ENCODE measurements at regions not wholly inside any gene's neighbourhood (a gene's known extent, or its start where the extent isn't known, plus 50 kb on each side); places are given as distances from the start of the nearest gene placed in this dataset.
"Not testable (repeated sequence)": the region's sequence is repeated elsewhere in the genome, so short reads cannot be mapped to it uniquely, and the experiment has no call there.

GRCh38 chr9:15372455-15372854 is 50.2 kb upstream of the SNAPC3 start:
- Mint-ChIP-seq H3K36me3 (peaks cover 6% of the 10 kb centered on the region), H3K4me3 (no peak overlapping the region), H3K4me1 (peaks cover 12% of the 10 kb centered on the region), H3K9me3 (peaks cover 2% of the 10 kb centered on the region), H3K27me3 (peaks cover 31% of the 10 kb centered on the region), H3K27ac (no peak overlapping the region)
- ATAC-seq = no peak

GRCh38 chr9:15371448-15371845 is 51.2 kb upstream of the SNAPC3 start:
- no peak for ATAC-seq
- Mint-ChIP-seq H3K4me3 (no peak overlapping the region), H3K27me3 (peaks cover 31% of the 10 kb centered on the region), H3K4me1 (peaks cover 12% of the 10 kb centered on the region), H3K9me3 (peaks cover 2% of the 10 kb centered on the region), H3K36me3 (peaks cover 6% of the 10 kb centered on the region), H3K27ac (no peak overlapping the region)

- Mint-ChIP-seq H3K36me3 (peaks cover 3% of the 10 kb centered on the region), H3K4me1 (peaks cover 12% of the 10 kb centered on the region), H3K9me3 (peaks cover 2% of the 10 kb centered on the region), H3K27me3 (peaks cover 28% of the 10 kb centered on the region), H3K27ac (no peak overlapping the region), H3K4me3 (no peak overlapping the region)
- ATAC-seq = no peak
Measured at GRCh38 chr9:15370466-15371447, 51.9 kb upstream of the SNAPC3 start.

- Mint-ChIP-seq H3K27ac (no peak overlapping the region), H3K36me3 (no peaks in the 10 kb centered on the region)
Measured at GRCh38 chr9:15369871-15370270, 52.8 kb upstream of the SNAPC3 start.

GRCh38 chr9:15369238-15369637 is 53.4 kb upstream of the SNAPC3 start:
- Mint-ChIP-seq H3K9me3 (no peaks in the 10 kb centered on the region), H3K27me3 (peaks cover 22% of the 10 kb centered on the region), H3K4me1 (peaks cover 7% of the 10 kb centered on the region), H3K36me3 (no peaks in the 10 kb centered on the region), H3K27ac (no peak overlapping the region), H3K4me3 (no peak overlapping the region)
- ATAC-seq = no peak

More at GRCh38 chr9:15369871-15370270, 52.8 kb upstream of the SNAPC3 start:
- Mint-ChIP-seq H3K27me3 (peaks cover 22% of the 10 kb centered on the region), H3K4me3 (no peak overlapping the region), H3K9me3 (no peaks in the 10 kb centered on the region), H3K4me1 (peaks cover 12% of the 10 kb centered on the region)
- no peak for ATAC-seq

- H3K27ac Mint-ChIP-seq, ATAC-seq, H3K4me3 Mint-ChIP-seq, H3K9me3 Mint-ChIP-seq, H3K4me1 Mint-ChIP-seq, H3K36me3 Mint-ChIP-seq, H3K27me3 Mint-ChIP-seq: not testable (repeated sequence)
Measured at GRCh38 chr9:15364975-15365553, 57.6 kb upstream of the SNAPC3 start.

- Mint-ChIP-seq H3K36me3 (no peaks in the 10 kb centered on the region), H3K27ac (no peak overlapping the region), H3K27me3 (no peaks in the 10 kb centered on the region), H3K9me3 (no peaks in the 10 kb centered on the region), H3K4me3 (no peak overlapping the region), H3K4me1 (peaks cover 8% of the 10 kb centered on the region)
- no peak for ATAC-seq
Measured at GRCh38 chr9:15361737-15362136, 54.7 kb upstream of the TTC39B start.

- Mint-ChIP-seq H3K4me3 (no peak overlapping the region), H3K4me1 (peaks cover 8% of the 10 kb centered on the region), H3K27me3 (no peaks in the 10 kb centered on the region), H3K36me3 (no peaks in the 10 kb centered on the region), H3K27ac (no peak overlapping the region), H3K9me3 (no peaks in the 10 kb centered on the region)
- peak; percentile 89 for ATAC-seq
Measured at GRCh38 chr9:15357050-15357653, 50.1 kb upstream of the TTC39B start.
